Calu3 (cell line): ENCODE measurements at regions not wholly inside any gene's neighbourhood (a gene's known extent, or its start where the extent isn't known, plus 50 kb on each side); places are given as distances from the start of the nearest gene placed in this dataset.
"Not testable (repeated sequence)": the region's sequence is repeated elsewhere in the genome, so short reads cannot be mapped to it uniquely, and the experiment has no call there.

Experiments
- BruUV-seq: library from RNA; stranded (reverse); fragments of 400-500 nt; replicated peaks from 2 replicates; lab custom pipeline; 2021; lab: Mats Ljungman, UMichigan
- CTCF ChIA-PET: fragments of 300-600 bp; sonication (Branson Sonifier 250); formaldehyde crosslinking; loops from one replicate; lab custom pipeline; 2022; ENCODE audit warnings: antibody characterized with exemption; lab: Charles Lee
- DNase-seq: peaks from one replicate; pipeline ENCODE4 v3.0.0; 2022
- H3K27ac Mint-ChIP-seq: one replicate; pipeline ENCODE4 v1.8.0; 2022; ENCODE audit warnings: mixed read lengths; ENCODE audit not compliant: unreplicated experiment
- H3K27me3 Mint-ChIP-seq: one replicate; pipeline ENCODE4 v1.8.0; 2022; ENCODE audit warnings: mixed read lengths; ENCODE audit not compliant: unreplicated experiment
- H3K36me3 Mint-ChIP-seq: one replicate; pipeline ENCODE4 v1.8.0; 2022; ENCODE audit warnings: mild to moderate bottlenecking, moderate library complexity, mixed read lengths; ENCODE audit not compliant: insufficient read depth, unreplicated experiment
- H3K4me1 Mint-ChIP-seq: one replicate; pipeline ENCODE4 v1.8.0; 2022; ENCODE audit warnings: mild to moderate bottlenecking, low read depth, mixed read lengths; ENCODE audit not compliant: unreplicated experiment
- H3K4me3 Mint-ChIP-seq: one replicate; pipeline ENCODE4 v1.8.0; 2022; ENCODE audit warnings: mild to moderate bottlenecking, low read depth, moderate library complexity, mixed read lengths; ENCODE audit not compliant: unreplicated experiment
- H3K9me3 Mint-ChIP-seq: one replicate; pipeline ENCODE4 v1.8.0; 2022; ENCODE audit warnings: low read depth, mixed read lengths; ENCODE audit not compliant: unreplicated experiment
- intact Hi-C: fragments of 100-400 bp; cut with micrococcal nuclease; formaldehyde crosslinking; loops from one replicate; pipeline ENCODE4 v1.10.0; 2022; ENCODE audit not compliant: unreplicated experiment
- TF ChIP-seq, protein P1 (sequence below): fragments of 200-600 bp; IDR thresholded peaks from one replicate; pipeline ENCODE4 v1.8.0; 2022; ENCODE audit warnings: antibody characterized with exemption; ENCODE audit not compliant: unreplicated experiment

- no peaks in the 10 kb centered on the region for H3K36me3 Mint-ChIP-seq
- intact Hi-C loops, result no loop called here
- BruUV-seq, result no TSS peak
- TF ChIP-seq, protein P1, sequence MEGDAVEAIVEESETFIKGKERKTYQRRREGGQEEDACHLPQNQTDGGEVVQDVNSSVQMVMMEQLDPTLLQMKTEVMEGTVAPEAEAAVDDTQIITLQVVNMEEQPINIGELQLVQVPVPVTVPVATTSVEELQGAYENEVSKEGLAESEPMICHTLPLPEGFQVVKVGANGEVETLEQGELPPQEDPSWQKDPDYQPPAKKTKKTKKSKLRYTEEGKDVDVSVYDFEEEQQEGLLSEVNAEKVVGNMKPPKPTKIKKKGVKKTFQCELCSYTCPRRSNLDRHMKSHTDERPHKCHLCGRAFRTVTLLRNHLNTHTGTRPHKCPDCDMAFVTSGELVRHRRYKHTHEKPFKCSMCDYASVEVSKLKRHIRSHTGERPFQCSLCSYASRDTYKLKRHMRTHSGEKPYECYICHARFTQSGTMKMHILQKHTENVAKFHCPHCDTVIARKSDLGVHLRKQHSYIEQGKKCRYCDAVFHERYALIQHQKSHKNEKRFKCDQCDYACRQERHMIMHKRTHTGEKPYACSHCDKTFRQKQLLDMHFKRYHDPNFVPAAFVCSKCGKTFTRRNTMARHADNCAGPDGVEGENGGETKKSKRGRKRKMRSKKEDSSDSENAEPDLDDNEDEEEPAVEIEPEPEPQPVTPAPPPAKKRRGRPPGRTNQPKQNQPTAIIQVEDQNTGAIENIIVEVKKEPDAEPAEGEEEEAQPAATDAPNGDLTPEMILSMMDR, result no peak
- CTCF ChIA-PET, result no interaction called here
- no peaks in the 10 kb centered on the region for H3K27me3 Mint-ChIP-seq
- no peak for DNase-seq
- H3K4me1 Mint-ChIP-seq, result no peaks in the 10 kb centered on the region
- peaks cover 5% of the 10 kb centered on the region for H3K9me3 Mint-ChIP-seq
- no peak overlapping the region for H3K4me3 Mint-ChIP-seq
- H3K27ac Mint-ChIP-seq, result no peak overlapping the region
Measured at GRCh38 chr4:85050736-85051135, 84.2 kb upstream of the WDFY3 start.

GRCh38 chr4:85051526-85051925 lies 85.0 kb upstream of the WDFY3 start:
- peaks cover under 1% of the 10 kb centered on the region for H3K9me3 Mint-ChIP-seq
- BruUV-seq, result no TSS peak
- intact Hi-C loops, result no loop called here

GRCh38 chr4:85054925-85055324 lies 88.4 kb upstream of the WDFY3 start:
- intact Hi-C loops, H3K4me3 Mint-ChIP-seq, H3K4me1 Mint-ChIP-seq, H3K9me3 Mint-ChIP-seq, DNase-seq, H3K27me3 Mint-ChIP-seq, H3K36me3 Mint-ChIP-seq, H3K27ac Mint-ChIP-seq, CTCF ChIA-PET, BruUV-seq: not testable (repeated sequence)

More at GRCh38 chr4:85051526-85051925, 85.0 kb upstream of the WDFY3 start:
- no peak for DNase-seq
- CTCF ChIA-PET, result no interaction called here
- Mint-ChIP-seq H3K36me3 (no peaks in the 10 kb centered on the region), H3K27me3 (no peaks in the 10 kb centered on the region), H3K27ac (no peak overlapping the region), H3K4me3 (no peak overlapping the region), H3K4me1 (no peaks in the 10 kb centered on the region)
- TF ChIP-seq, protein P1, result no peak

- H3K36me3 Mint-ChIP-seq, result no peaks in the 10 kb centered on the region
- CTCF ChIA-PET, result no interaction called here
- TF ChIP-seq, protein P1, result no peak
- no TSS peak for BruUV-seq
- no peaks in the 10 kb centered on the region for H3K4me1 Mint-ChIP-seq
- no peak overlapping the region for H3K27ac Mint-ChIP-seq
- no peak overlapping the region for H3K4me3 Mint-ChIP-seq
- intact Hi-C loops, result no loop called here
- H3K27me3 Mint-ChIP-seq, result no peaks in the 10 kb centered on the region
- peaks cover 2% of the 10 kb centered on the region for H3K9me3 Mint-ChIP-seq
- DNase-seq, result no peak
Measured at GRCh38 chr4:85058551-85058950, 92.1 kb upstream of the WDFY3 start.

GRCh38 chr4:85061974-85062373 lies 95.5 kb upstream of the WDFY3 start:
- TF ChIP-seq, protein P1, result no peak
- Mint-ChIP-seq H3K4me1 (no peaks in the 10 kb centered on the region), H3K9me3 (peaks cover 2% of the 10 kb centered on the region), H3K4me3 (no peak overlapping the region), H3K36me3 (no peaks in the 10 kb centered on the region), H3K27me3 (no peaks in the 10 kb centered on the region), H3K27ac (no peak overlapping the region)
- DNase-seq, result no peak
- BruUV-seq, result no TSS peak
- CTCF ChIA-PET, result no interaction called here
- intact Hi-C loops, result no loop called here
